Stimulated activated naive CD8-positive, alpha-beta T cell treated with anti-CD3 and anti-CD28 coated beads, Interleukin-15, Interleukin-2, amounts not matched to agents 100 U/mL and 50 U/mL, for 24 hours (primary cell): ENCODE measurements at regions not wholly inside any gene's neighbourhood (a gene's known extent, or its start where the extent isn't known, plus 50 kb on each side); places are given as distances from the start of the nearest gene placed in this dataset.

Experiments
- ATAC-seq: fragments of 150-1000 bp; cut with Tn5 transposase; one replicate; pipeline ENCODE4 v1.10.0; 2021
- DNase-seq: peaks from one replicate; pipeline ENCODE4 v3.0.0; 2021

- ATAC-seq (no peak), DNase-seq (no peak)
Observed at GRCh38 chr3:135473449-135473848, 492.1 kb upstream of the PPP2R3A start.

DNA sequence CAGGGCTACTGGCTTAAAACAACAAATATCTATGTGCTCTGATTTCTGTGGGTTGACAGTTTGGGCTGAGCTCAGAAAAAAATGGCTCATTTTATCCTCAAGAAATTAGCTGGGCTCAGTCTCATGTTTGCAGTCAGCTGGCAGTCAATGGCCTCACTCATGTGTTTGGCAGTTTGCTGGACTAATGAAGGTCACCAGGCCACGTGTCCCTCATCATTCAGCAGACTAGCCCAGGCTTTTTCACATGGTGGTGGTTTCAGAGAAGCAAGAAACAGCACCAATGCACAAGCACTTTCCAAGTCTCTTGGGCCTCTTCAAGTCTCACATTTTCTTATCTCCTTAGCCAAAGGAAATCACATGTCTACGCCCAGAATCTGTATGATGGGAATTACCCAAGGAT, 478.3 kb upstream of the PPP2R3A start:
- DNase-seq (no peak), ATAC-seq (no peak)

GRCh38 chr3:135490219-135490915, 475.2 kb upstream of the PPP2R3A start:
- DNase-seq, result no peak

GRCh38 chr3:135491491-135492205, 473.9 kb upstream of the PPP2R3A start:
- DNase-seq (no peak), ATAC-seq (no peak)

More at GRCh38 chr3:135490219-135490915, 475.2 kb upstream of the PPP2R3A start:
- no peak for ATAC-seq

GRCh38 chr3:135495891-135496290, 469.6 kb upstream of the PPP2R3A start:
- ATAC-seq (no peak), DNase-seq (no peak)

DNA sequence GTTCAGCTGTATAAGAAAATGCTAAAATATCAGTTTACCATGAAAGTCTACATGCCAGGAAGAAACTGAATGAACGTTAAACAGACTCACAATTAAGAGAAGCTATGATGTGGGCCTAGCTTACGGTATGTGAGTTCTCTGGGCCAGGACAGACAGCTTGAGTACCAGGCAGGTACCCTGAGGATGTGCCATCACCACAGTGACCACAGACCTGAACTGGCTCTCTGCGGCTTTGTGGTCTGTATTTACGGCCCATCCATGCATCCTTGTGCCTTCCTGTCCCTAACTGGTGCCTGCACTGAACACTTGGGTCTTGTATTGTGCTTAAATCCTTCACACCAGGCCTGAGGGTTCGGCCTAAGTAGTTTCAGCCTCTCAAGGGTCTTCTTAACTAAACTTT, 467.5 kb upstream of the PPP2R3A start:
- no peak for DNase-seq
- ATAC-seq, result no peak

- no peak for DNase-seq
- ATAC-seq, result no peak
Observed at GRCh38 chr3:135499426-135499825, 466.1 kb upstream of the PPP2R3A start.

DNA sequence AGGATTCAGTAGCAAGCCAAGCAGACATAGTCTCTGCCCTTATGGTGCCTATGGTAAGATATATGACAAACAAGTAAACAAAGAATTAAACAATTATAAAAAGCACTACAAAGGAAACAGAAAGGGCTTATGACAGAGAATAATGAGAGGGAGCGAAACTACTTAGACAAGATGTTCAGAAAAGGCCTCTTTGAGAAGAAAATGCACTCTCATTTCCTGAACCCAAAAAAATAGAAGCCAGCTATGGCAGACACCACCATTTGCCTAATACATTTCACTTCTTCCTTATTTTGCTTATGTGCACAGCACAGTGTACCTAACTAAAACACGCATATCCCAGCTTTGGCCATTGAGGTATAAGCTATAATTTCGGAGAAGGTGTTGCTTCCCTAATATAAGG, 465.5 kb upstream of the PPP2R3A start:
- DNase-seq, result no peak
- ATAC-seq, result no peak

DNA sequence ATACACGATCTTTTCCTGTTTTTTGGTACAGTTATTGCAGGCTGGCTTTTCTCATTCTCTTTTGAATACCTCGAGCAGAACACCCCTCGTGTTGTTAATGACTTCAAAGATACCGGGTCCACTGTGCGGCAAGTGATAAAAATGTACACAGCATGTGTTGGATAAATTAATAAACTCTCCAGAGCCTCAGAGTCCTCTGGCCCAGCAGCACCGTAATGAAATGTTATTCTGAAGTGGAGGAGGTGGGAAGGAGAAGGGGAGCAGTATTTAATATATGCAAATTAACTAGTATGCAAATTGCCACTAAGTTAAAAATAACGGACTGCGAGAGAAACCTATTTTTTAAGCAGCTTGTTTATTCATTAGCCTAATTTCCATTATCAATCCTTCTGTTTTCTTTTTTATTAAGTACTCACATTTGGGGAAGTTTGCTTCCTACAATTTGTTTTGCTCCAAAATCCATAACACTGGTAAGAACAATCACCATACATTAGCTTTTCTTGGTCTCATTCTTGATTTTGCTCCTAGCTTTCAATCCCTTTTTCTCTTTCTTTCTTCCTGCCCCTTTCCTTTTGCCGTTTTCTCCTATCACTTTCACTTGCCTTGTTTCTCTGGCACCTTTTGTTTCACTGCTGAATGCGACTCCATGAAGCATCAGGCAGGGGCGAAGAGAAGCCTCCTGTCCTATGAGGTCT, 462.3 kb upstream of the PPP2R3A start:
- DNase-seq (no peak), ATAC-seq (no peak)

- no peak for ATAC-seq
- DNase-seq, result peak; percentile 33
Observed at GRCh38 chr3:135503760-135504686, 461.5 kb upstream of the PPP2R3A start.

GRCh38 chr3:135513106-135514059, 452.1 kb upstream of the PPP2R3A start:
- ATAC-seq (no peak), DNase-seq (no peak)

DNA sequence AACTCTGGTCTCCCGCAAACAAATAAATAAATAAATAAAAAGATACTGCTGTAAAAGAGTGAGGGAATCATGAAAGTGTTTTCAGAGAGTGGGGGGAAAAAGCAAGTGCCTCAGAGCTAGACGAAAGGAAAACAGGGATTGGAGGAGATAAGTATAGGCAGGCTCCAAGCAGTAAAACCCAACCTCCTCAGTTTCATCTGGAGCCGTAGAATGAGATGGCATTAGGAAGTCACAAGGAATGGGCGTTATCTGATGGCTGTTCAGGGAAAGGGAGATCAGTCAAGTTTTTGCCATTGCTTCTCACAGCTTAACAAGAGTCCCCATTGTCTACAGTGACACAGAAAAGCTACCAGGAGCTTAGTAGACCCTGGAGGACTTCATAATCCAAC, 451.5 kb upstream of the PPP2R3A start:
- no peak for ATAC-seq
- DNase-seq, result no peak

DNA sequence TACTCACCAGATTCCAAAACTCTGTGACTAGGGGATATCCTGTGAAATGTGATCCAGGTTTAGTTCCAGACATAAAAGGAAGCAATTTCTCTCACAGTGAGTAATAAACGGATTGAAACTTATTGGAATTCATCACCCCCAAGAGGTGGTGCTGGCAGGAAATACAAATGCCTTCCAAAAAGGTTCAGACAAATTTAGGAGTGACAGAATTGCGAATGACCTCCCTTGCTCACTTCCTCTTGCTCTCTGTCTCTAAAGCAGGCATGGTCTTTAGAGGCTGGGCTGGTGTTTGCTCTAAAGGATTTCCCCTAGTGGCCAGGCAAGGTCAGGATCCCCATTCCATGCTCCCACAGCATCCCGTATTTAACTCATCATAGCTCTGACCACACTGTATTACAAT, 449.4 kb upstream of the PPP2R3A start:
- no peak for DNase-seq

DNA sequence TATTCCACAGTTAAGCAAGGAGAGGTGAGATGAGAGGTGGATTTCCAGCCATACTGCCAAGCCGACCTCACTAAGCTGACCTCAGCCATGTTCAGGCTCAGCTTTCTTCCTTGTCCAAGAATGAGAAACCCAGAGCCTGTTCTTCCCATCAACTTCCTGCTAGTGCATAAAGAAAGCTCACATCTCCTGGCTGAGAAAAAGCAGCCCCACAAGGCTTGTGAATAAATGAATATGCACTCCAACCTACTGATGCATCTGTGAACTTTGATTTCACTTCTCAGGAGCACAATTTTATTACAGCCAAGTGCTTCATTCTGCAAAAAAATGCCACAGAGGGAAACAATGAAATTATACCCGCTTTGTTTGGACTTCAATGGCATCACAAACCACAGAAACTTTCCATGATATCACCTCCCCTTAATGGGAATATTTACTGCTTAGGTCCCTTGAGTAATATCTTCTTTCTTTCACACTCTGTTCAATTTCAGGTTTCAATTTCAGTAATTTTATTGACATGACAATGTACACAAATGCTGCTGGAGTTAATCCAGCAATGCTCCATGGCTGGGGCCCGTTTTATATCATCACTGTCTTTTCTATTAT, 437.0 kb upstream of the PPP2R3A start:
- ATAC-seq (no peak), DNase-seq (no peak)

More for the DNA sequence above, 449.4 kb upstream of the PPP2R3A start:
- ATAC-seq, result no peak

DNA sequence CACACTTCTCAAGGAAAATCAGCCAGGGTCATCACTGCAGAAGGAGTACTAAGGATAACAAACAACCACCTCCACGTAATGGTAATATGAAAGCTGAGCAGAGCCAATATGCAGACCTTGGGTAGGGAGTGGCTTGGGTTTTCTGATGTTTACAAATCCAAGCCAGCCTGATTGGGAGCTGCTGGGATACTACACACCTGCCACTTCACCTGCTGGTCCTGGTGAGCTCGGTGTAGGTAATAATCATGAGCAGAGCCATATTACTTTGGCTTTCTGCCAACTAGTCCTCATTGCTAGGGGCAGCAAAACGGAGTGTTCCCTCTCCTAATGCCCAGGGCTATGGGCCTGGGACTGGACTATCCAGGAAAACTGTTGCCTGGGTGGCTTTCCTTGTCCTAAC, 433.5 kb upstream of the PPP2R3A start:
- no peak for DNase-seq
- ATAC-seq, result no peak

DNA sequence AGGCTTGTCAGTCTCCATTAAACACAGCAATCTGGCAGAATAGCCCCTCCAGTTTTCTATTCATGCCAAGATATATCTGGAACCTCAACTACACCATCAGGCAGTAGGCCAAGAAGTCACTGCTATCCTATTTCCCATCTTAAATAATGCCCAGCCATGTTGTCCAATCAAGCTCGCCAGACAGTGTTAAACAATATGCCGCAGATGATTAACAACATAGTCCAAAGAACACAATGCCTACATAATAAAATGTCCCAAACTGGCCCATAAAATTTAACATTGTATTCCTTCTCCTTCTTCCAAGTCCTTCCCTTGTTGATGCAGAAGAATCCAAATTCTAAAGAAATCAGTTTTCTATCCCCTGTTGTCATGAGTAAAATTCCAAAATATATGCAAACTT, 427.4 kb upstream of the PPP2R3A start:
- no peak for DNase-seq

GRCh38 chr3:135539351-135539750, 426.2 kb upstream of the PPP2R3A start:
- DNase-seq (no peak), ATAC-seq (no peak)

More for the DNA sequence above, 427.4 kb upstream of the PPP2R3A start:
- ATAC-seq, result no peak

GRCh38 chr3:135539854-135540253, 425.7 kb upstream of the PPP2R3A start:
- ATAC-seq (no peak), DNase-seq (no peak)

- no peak for DNase-seq
- no peak for ATAC-seq
Observed at GRCh38 chr3:135549928-135550494, 415.5 kb upstream of the PPP2R3A start.

DNA sequence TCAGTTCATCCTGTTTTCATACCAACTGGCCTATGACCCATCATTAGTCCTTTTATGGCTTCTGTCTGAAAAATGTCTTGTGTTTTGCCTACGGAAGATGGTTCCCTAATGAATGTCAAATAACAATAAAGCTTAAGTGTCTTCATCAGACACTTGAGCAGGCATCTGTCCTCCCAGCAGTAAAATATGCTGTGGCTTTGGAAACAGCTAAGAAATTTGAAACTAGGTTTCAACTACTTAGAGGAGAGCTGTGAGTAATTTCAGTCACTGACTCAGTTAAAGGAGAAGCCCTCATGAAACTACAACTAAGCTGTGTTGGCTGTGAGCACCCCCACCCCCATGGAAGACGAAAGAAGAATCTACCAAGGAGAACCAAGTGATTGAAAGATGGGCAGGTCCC, 409.4 kb upstream of the PPP2R3A start:
- ATAC-seq, result no peak
- no peak for DNase-seq
